HL-60/S4 treated with retinoic acid at 250 ng/mL for 4 days and 3 days (cell line): ENCODE measurements at regions not wholly inside any gene's neighbourhood (a gene's known extent, or its start where the extent isn't known, plus 50 kb on each side); places are given as distances from the start of the nearest gene placed in this dataset.
"Not testable (repeated sequence)": the region's sequence is repeated elsewhere in the genome, so short reads cannot be mapped to it uniquely, and the experiment has no call there.

Source experiments
- in situ Hi-C: fragments of 300-500 bp; cut with MboI; formaldehyde crosslinking; loops from 2 replicates; pipeline ENCODE4 v1.7.0; 2022; ENCODE audit warnings: low sequenced_read_pairs

- in situ Hi-C loops = no loop called here
These were observed 381.0 kb upstream of the RPS23 start for GRCh38 chr5:82659115-82659514.

GRCh38 chr5:82657033-82657699 lies 379.0 kb upstream of the RPS23 start:
- in situ Hi-C loops = no loop called here

- in situ Hi-C loops = no loop called here
These were observed 378.2 kb upstream of the RPS23 start for GRCh38 chr5:82656341-82656761.

- in situ Hi-C loops = no loop called here
These were observed 376.9 kb upstream of the RPS23 start for GRCh38 chr5:82655078-82655477.

- in situ Hi-C loops = no loop called here
These were observed 371.8 kb upstream of the RPS23 start for GRCh38 chr5:82649943-82650342.

GRCh38 chr5:82644766-82645165 lies 366.6 kb upstream of the RPS23 start:
- in situ Hi-C loops = no loop called here

- in situ Hi-C loops = no loop called here
These were observed 366.1 kb upstream of the RPS23 start for GRCh38 chr5:82644229-82644628.

GRCh38 chr5:82642313-82642712 lies 364.2 kb upstream of the RPS23 start:
- in situ Hi-C loops = no loop called here

- in situ Hi-C loops = no loop called here
These were observed 363.3 kb upstream of the RPS23 start for GRCh38 chr5:82641331-82642003.

- in situ Hi-C loops = no loop called here
These were observed 362.8 kb upstream of the RPS23 start for GRCh38 chr5:82640916-82641315.

GRCh38 chr5:82639393-82640144 lies 361.4 kb upstream of the RPS23 start:
- in situ Hi-C loops = no loop called here

GRCh38 chr5:82636591-82636990 lies 358.4 kb upstream of the RPS23 start:
- in situ Hi-C loops = no loop called here

GRCh38 chr5:82635561-82636288 lies 357.6 kb upstream of the RPS23 start:
- in situ Hi-C loops = no loop called here

- in situ Hi-C loops = no loop called here
These were observed 350.3 kb upstream of the RPS23 start for GRCh38 chr5:82628364-82628910.

GRCh38 chr5:82626905-82627591 lies 348.9 kb upstream of the RPS23 start:
- in situ Hi-C loops = not testable (repeated sequence)

GRCh38 chr5:82626012-82626411 lies 347.9 kb upstream of the RPS23 start:
- in situ Hi-C loops = not testable (repeated sequence)

- in situ Hi-C loops = no loop called here
These were observed 345.9 kb upstream of the RPS23 start for GRCh38 chr5:82624062-82624461.

- in situ Hi-C loops = no loop called here
These were observed 344.8 kb upstream of the RPS23 start for GRCh38 chr5:82622711-82623514.

- in situ Hi-C loops = no loop called here
These were observed 344.1 kb upstream of the RPS23 start for GRCh38 chr5:82622205-82622604.
